ENCODE measurements at regions not wholly inside any gene's neighbourhood (a gene's known extent, or its start where the extent isn't known, plus 50 kb on each side); places are given as distances from the start of the nearest gene placed in this dataset.
"Not testable (repeated sequence)": the region's sequence is repeated elsewhere in the genome, so short reads cannot be mapped to it uniquely, and the experiment has no call there.

DNA sequence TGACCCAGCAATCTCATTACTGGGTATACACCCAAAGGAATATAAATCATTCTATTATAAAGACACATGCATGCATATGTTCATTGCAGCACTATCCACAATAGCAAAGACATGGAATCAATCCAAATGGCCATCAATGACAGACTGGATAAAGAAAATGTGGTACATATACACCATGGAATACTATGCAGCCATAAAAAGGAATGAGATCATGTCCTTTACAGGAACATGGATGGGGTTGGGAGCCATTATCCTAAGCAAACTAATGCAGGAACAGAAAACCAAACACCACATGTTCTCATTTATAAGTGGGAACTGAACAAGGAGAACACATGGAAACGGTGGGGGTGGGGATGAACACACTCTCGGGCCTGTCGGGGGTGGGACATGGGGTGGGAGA, 129.2 kb upstream of the STK26 start:
- DNase-seq (ENCODE audit: low read depth): not testable (repeated sequence)

- DNase-seq (ENCODE audit: low read depth): no peak
Measured at GRCh38 chrX:131894995-131895394, 128.1 kb upstream of the STK26 start.

- DNase-seq (ENCODE audit: low read depth): no peak
Measured at GRCh38 chrX:131895807-131896206, 127.3 kb upstream of the STK26 start.

DNA sequence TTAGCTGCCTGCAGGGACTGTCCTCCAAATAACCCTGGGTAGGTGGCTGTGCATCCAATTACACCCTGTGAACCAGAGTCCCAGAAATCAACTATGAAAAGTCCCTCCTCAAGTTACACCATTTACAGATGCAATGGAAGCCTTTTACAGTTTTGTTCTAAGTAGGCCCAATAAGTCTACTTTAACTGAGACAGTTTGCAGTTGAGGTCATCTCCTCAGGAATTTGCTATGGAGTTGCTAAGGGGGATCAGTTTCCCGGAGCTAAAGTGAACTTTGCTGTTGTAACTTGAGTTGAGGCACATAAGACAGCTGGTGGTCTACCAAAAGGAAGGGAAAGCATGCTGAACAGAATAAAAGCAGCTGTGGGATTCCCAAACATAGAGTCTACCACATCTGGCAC, 121.6 kb upstream of the STK26 start:
- no peak for DNase-seq (ENCODE audit: low read depth)

- DNase-seq (ENCODE audit: low read depth): no peak
Measured at GRCh38 chrX:131907488-131908314, 115.4 kb upstream of the STK26 start.

GRCh38 chrX:131910586-131910985, 112.5 kb upstream of the STK26 start:
- no peak for DNase-seq (ENCODE audit: low read depth)

- no peak for DNase-seq (ENCODE audit: low read depth)
Measured at GRCh38 chrX:131915488-131915887, 107.6 kb upstream of the STK26 start.

DNA sequence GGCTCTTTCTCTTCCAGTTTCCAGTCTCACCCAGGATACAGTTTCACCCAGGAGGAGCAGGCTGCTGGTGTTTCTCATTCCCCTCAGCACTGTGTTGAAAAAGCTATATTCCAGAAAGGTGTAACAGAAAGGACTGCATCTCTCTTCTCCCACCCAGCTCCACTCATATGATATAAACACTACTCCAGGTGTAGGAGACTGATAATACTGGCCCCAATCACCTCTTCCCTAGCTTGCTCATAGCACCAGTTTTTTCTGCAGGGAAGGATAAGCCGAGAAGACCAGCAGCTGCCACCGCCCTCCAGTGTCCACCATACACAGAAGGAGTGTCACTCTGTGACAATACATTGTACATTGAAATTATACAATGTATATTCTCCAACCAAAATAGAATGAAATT, 105.5 kb upstream of the STK26 start:
- DNase-seq (ENCODE audit: low read depth): no peak

- no peak for DNase-seq (ENCODE audit: low read depth)
Measured at GRCh38 chrX:131918839-131919238, 104.3 kb upstream of the STK26 start.

- no peak for DNase-seq (ENCODE audit: low read depth)
Measured at GRCh38 chrX:131923614-131924250, 99.4 kb upstream of the STK26 start.

GRCh38 chrX:131938749-131939148, 84.4 kb upstream of the STK26 start:
- no peak for DNase-seq (ENCODE audit: low read depth)

GRCh38 chrX:131942034-131942433, 81.1 kb upstream of the STK26 start:
- DNase-seq (ENCODE audit: low read depth): no peak

DNA sequence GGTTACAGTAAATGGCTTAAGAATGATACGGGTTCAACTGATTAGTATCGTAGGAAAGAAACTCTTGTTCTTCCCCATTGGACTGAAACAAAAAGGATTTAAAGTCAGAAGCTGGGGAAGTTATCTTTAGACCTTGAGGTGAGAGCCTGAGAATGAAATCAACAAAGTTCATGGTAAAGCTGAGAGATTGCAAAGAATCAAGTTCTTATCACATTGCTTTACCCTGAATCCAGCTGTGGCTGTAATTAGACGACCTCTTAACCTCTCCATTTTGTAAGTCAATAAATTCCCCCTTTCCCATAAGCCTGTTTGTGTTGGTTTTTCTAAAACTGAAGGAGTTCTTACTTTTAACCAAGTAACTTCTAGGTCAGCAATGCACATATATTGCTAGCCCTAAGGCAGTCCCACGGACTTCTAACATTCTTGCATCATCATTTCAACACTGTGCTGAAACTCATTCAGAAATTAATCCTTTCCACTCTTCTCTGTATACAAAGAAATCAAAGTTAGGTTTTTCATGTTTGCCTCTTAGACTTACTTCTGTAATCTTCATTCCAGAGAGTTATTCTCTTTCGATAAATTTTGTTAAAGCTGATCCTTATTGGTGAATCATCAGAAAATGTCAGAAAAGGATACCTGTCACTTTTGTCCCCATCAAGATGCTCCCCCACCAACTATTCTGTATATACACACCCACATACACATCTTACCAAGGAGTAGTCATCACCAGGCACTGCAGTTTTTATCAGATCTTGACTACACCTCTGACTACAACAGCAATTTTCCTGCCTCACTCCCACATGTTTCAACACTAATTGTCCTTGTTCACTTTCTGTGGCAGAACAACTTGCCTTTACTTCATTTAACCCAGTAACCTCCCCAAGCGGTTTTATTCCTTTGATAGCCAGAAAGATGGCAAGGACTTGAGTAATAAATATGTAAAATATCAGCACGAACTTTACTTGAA, 77.9 kb upstream of the STK26 start:
- no peak for DNase-seq (ENCODE audit: low read depth)

DNA sequence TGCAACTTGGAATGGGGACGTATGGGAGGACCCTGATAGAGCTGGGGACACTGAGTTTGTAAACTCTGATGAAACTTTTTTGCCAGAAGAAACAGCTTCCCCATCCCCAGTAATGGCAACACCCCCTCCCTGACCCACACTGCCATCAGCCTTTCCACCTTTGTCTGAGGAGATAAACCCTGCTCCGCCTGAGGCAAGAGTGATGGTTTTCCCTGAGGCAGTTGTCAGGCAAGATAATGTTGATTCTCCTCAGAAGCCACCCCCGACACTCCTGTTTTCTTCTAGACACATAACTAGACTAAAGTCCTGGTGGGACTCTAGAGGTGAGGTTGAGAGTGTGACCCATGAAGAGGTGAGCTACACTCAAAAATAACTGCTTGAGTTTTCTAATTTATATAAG, 71.9 kb upstream of the STK26 start:
- DNase-seq (ENCODE audit: low read depth): no peak

DNA sequence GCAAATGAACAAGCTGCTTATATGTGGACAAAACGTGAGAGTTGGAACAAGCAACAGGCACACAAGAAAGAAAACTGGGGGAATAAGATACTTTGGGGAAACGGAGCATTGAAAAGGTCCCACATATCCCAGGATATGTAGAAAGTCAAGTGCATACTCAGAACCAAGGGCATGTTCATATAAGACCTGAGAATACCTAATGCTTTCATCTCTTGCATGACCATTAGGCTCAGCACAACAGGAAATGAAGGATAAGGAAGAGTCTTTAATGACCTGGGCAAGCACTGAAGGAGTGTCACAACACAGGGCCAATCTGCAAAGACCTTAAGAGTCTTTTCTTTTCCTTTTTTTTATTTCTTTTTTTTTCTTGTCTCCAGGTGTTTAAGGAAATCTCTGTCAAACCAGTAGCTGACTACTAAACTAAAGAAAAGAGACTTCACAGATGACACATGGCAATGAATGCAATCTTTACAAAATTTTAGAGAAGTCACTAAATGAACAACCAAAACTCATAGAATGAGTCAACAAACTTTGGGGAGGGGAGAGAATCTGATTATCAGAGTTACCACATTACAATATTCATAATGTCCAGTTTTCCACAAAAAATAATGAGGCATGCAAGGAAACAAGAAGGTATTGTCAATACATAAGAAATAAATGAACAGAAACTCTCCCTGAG, 67.9 kb upstream of the STK26 start:
- DNase-seq (ENCODE audit: low read depth): no peak

DNA sequence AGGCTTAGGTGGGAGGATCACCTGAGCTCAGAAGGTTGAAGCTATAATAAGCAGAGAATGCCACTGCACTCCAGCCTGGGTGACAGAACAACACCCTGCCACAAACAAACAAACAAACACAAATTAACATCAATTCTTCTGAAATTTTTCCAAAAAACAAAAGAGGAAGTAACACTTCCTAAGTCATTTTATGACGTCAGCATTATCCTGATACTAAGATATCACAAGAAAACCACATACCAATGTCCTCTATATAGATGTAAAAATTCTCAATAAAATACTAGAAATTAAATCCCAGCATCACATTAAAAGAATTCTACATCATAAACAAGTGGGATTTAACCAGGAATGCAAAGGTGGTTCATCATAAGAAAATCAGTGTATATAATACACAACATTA, 64.4 kb upstream of the STK26 start:
- no peak for DNase-seq (ENCODE audit: low read depth)

GRCh38 chrX:131970347-131970746, 52.8 kb upstream of the STK26 start:
- no peak for DNase-seq (ENCODE audit: low read depth)

All from T follicular helper cell (primary cell).